ENCODE measurements at regions not wholly inside any gene's neighbourhood (a gene's known extent, or its start where the extent isn't known, plus 50 kb on each side); places are given as distances from the start of the nearest gene placed in this dataset.

- Histone ChIP-seq H4K5ac (ENCODE audit: insufficient read length, low read depth, low read length) (no peak overlapping the region), H3K27ac (ENCODE audit: insufficient read length, low read depth, low read length) (no peak overlapping the region), H2BK5ac (ENCODE audit: insufficient read length, low read length) (no peak overlapping the region), H3K4me1 (ENCODE audit: insufficient read depth, low read length) (no peaks in the 10 kb centered on the region), H3K14ac (ENCODE audit: insufficient read depth, low read length) (no peak overlapping the region), H3K56ac (ENCODE audit: insufficient read length, low read depth, low read length) (no peak overlapping the region), H3K4me2 (ENCODE audit: insufficient read depth, insufficient read length, low read length) (no peak overlapping the region), H2BK120ac (ENCODE audit: low read depth, low read length, poor library complexity, severe bottlenecking) (no peak overlapping the region), H3K9ac (ENCODE audit: extremely low read depth, insufficient read length, low read length) (no peak overlapping the region), H3K79me1 (ENCODE audit: insufficient read depth, low read depth, low read length, poor library complexity, severe bottlenecking) (no peaks in the 10 kb centered on the region), H3K23me2 (ENCODE audit: insufficient read length, low read depth, low read length, poor library complexity, severe bottlenecking) (no peaks in the 10 kb centered on the region), H2AFZ (ENCODE audit: low read length) (no peak overlapping the region), H4K20me1 (ENCODE audit: control insufficient read depth, insufficient read depth, insufficient read length) (no peaks in the 10 kb centered on the region), H3T11ph (ENCODE audit: low read length) (no peak overlapping the region), H3K9me3 (ENCODE audit: control insufficient read depth, low read depth, low read length) (no peaks in the 10 kb centered on the region), H4K91ac (ENCODE audit: insufficient read length, low read depth, low read length) (no peak overlapping the region), H3K79me2 (ENCODE audit: insufficient read depth, low read length) (no peaks in the 10 kb centered on the region), H2AK5ac (ENCODE audit: insufficient read length, low read length) (no peak overlapping the region), H3K4ac (ENCODE audit: low read depth, low read length) (no peak overlapping the region), H3K27me3 (ENCODE audit: insufficient read depth, low read length) (no peaks in the 10 kb centered on the region; the same call in 1 of the 2 replicates), H3K23ac (ENCODE audit: insufficient read length, low read depth, low read length) (no peak overlapping the region), H4K8ac (replicated peaks; ENCODE audit: insufficient read length, low read depth, low read length) (no peak overlapping the region), H2BK15ac (ENCODE audit: low read depth, low read length) (no peak overlapping the region), H3K18ac (ENCODE audit: insufficient read length, low read depth, low read length) (no peak overlapping the region), H2BK20ac (ENCODE audit: low read depth, low read length, poor library complexity, severe bottlenecking) (no peak overlapping the region), H2BK12ac (ENCODE audit: insufficient read length, low read depth, low read length) (no peak overlapping the region)
- H3K36me3 Mint-ChIP-seq (ENCODE audit: insufficient read depth in 1 of 3, low read depth in 3 of 3), result peaks cover 0 to 15% (median 8%) of the 10 kb centered on the region in 3 experiments; a peak in 4 of 7 replicates
- H3K27me3 Mint-ChIP-seq (ENCODE audit: low read depth), result peaks cover 4% of the 10 kb centered on the region; the same call in 1 of the 2 replicates
- no peak for DNase-seq
- H3K9me3 Mint-ChIP-seq, result peaks cover 18 to 22% of the 10 kb centered on the region in 2 experiments
- no peak for TF ChIP-seq CTCF (conservative IDR thresholded peaks at IDR 0.05)
- H3K4me1 Mint-ChIP-seq, result no peaks in the 10 kb centered on the region
- H3K4me3 Mint-ChIP-seq, result no peak overlapping the region
- no peak overlapping the region for H3K27ac Mint-ChIP-seq
- no CpG with 5 or more reads among the region's 2 CpGs for WGBS (ENCODE audit: extremely low coverage, insufficient read length, low lambda C conversion rate)
These were observed 437.1 kb upstream of the PHF14 start for GRCh38 chr7:10536561-10536960.

All from H9 (cell line).